GM10266 (cell line): ENCODE measurements at regions not wholly inside any gene's neighbourhood (a gene's known extent, or its start where the extent isn't known, plus 50 kb on each side); places are given as distances from the start of the nearest gene placed in this dataset.
"Not testable (repeated sequence)": the region's sequence is repeated elsewhere in the genome, so short reads cannot be mapped to it uniquely, and the experiment has no call there.

ENCODE experiments used
- DNase-seq: peaks from one replicate; pipeline ENCODE4 v3.0.0; 2012; ENCODE audit errors: extremely low spot score
- CTCF ChIP-seq: IDR thresholded peaks from 2 replicates; pipeline ENCODE4 v1.5.1; 2012; ENCODE audit warnings: mild to moderate bottlenecking, low read depth; ENCODE audit not compliant: control insufficient read depth, insufficient read depth; ENCODE audit errors: missing control alignments

DNA sequence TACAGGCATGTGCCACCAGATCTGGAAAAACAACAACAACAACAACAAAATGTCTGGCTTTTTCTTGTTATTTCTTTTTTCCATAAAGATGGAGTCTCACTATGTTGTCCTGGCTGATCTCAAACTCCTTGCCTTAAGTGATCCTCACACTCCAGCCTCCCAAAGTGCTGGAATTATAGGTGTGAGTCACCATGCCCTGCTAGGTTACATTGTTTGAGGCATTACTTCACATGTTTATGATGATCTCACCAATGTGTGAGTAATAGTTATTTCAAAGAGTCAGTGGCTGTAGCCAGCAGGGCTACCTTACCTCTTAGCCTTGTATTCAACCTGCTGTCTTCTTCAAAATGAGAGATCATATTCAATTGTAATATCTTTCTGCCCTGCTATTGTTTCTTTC lies 445.7 kb downstream of the AMY1C start:
- TF ChIP-seq CTCF, result no peak
- no peak for DNase-seq

DNA sequence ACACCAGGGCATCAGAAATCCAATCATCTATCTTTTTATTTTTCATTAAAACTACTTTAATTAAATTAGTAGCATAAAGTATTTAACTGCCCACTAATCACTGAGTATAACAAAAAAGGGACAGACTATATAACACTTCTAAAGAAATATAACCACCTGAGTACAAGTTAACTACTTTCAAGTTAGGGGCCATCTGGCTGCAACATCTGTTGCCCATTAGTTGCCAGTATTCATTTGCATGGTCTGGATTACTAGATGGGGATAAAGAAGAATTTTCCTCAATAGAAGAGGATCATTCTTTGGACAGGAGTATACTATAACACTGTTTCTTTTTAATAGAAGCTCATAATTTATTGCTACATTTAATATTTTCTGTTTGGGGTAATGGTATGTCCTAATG lies 446.4 kb downstream of the AMY1C start:
- DNase-seq, result no peak
- TF ChIP-seq CTCF, result no peak

DNA sequence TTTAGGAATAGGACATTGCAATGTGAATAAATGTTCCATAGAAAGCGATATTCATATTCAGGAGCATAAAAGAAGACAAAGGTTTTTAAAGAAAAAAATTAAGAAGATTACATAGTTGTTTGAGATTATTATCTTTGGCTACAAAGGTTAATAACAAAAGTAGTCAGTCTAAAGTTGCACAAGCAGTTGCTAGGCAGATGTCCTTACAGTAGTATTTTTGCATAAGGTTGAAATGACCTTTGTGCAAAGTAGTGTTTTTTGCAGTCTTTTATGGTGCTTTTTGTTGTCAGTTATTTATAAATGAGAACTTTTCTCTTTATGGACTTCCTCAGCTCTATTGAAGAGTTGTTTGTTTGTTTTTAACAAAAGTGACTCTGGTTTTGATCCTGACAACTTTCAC lies 447.8 kb downstream of the AMY1C start:
- DNase-seq, result no peak
- TF ChIP-seq CTCF, result no peak

GRCh38 chr1:104212239-104212638 lies 462.5 kb downstream of the AMY1C start:
- DNase-seq, result no peak
- TF ChIP-seq CTCF, result no peak

GRCh38 chr1:104217395-104217986 lies 467.8 kb downstream of the AMY1C start:
- not testable (repeated sequence) for DNase-seq

GRCh38 chr1:104229860-104230259 lies 480.2 kb downstream of the AMY1C start:
- TF ChIP-seq CTCF, result no peak
- no peak for DNase-seq

DNA sequence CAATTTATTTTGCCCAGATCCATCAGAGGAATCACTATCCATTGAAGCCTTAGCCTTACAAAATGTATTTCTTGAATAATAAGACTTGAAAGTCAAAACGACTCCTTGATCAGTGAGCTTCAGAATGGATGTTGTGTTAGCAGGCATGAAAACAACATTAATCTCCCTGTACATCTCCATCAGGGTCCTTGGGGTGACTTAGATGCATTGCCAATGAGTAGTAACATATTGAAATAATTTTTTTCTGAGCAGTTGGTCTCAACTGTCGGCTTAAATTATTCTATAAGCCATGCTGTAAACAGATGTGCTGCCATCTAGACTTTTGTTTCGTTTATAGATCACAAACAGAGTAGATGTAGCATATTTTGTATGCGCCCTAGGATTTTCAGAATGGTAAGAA lies 482.0 kb downstream of the AMY1C start:
- DNase-seq, result no peak
- no peak for TF ChIP-seq CTCF

- no peak for DNase-seq
- TF ChIP-seq CTCF, result no peak
Measured at GRCh38 chr1:104235141-104235540, 485.4 kb downstream of the AMY1C start.
